Choroid plexus epithelial cell (primary cell): ENCODE measurements at regions not wholly inside any gene's neighbourhood (a gene's known extent, or its start where the extent isn't known, plus 50 kb on each side); places are given as distances from the start of the nearest gene placed in this dataset.

Experiments
- DNase-seq: peaks from one replicate; pipeline ENCODE4 v3.0.0-alpha.2; 2010; ENCODE audit warnings: low read depth
- H3K4me3 ChIP-seq: 2 replicates; pipeline ENCODE4 v1.5.1; 2011; ENCODE audit warnings: low read depth, mild to moderate bottlenecking, control low read depth, low read length, moderate library complexity
- CTCF ChIP-seq: conservative IDR thresholded peaks from 2 replicates; pipeline ENCODE4 v1.5.1; 2011; ENCODE audit warnings: low read depth, mild to moderate bottlenecking, control low read depth, inconsistent platforms, low read length, moderate library complexity

- no peak for DNase-seq
- no peak for TF ChIP-seq CTCF
- H3K4me3 ChIP-seq = no peak overlapping the region
Observed at GRCh38 chr4:33407496-33407895, 2687.3 kb downstream of the PCDH7 start.

GRCh38 chr4:33411182-33411581, 2691.0 kb downstream of the PCDH7 start:
- peak; percentile 3 for DNase-seq
- no peak for TF ChIP-seq CTCF
- H3K4me3 ChIP-seq = no peak overlapping the region

- no peak overlapping the region for H3K4me3 ChIP-seq
- TF ChIP-seq CTCF = no peak
- no peak for DNase-seq
Observed at GRCh38 chr4:33421887-33422286, 2701.7 kb downstream of the PCDH7 start.

GRCh38 chr4:33422656-33423055, 2702.5 kb downstream of the PCDH7 start:
- DNase-seq = peak; percentile 2
- no peak overlapping the region for H3K4me3 ChIP-seq
- no peak for TF ChIP-seq CTCF

GRCh38 chr4:33425936-33426335, 2705.8 kb downstream of the PCDH7 start:
- H3K4me3 ChIP-seq = no peak overlapping the region
- no peak for TF ChIP-seq CTCF
- no peak for DNase-seq

- no peak for TF ChIP-seq CTCF
- DNase-seq = no peak
- H3K4me3 ChIP-seq = no peak overlapping the region
Observed at GRCh38 chr4:33427676-33428075, 2707.5 kb downstream of the PCDH7 start.

GRCh38 chr4:33429971-33430370, 2709.8 kb downstream of the PCDH7 start:
- no peak for TF ChIP-seq CTCF
- no peak overlapping the region for H3K4me3 ChIP-seq
- no peak for DNase-seq
